Heart left ventricle (tissue), 13 donors: ENCODE measurements at regions not wholly inside any gene's neighbourhood (a gene's known extent, or its start where the extent isn't known, plus 50 kb on each side); places are given as distances from the start of the nearest gene placed in this dataset.

ENCODE experiments used
- CTCF ChIP-seq, 12 donors: fragments of 200-600 bp; sonication (generic) in 4 of 12; IDR thresholded peaks; one replicate each; pipeline versions ENCODE4 v1.5.0 to v1.8.0; 2018 to 2022; ENCODE audit warnings: antibody characterized with exemption in 12 of 12, mild to moderate bottlenecking in 5 of 12
- POLR2A ChIP-seq, 2 donors: fragments of 450-650 bp; IDR thresholded peaks; one replicate each; pipeline ENCODE4 v1.6.1; 2017; ENCODE audit warnings: antibody characterized with exemption in 2 of 2, mild to moderate bottlenecking in 2 of 2, moderate library complexity in 2 of 2
- donor health status: ischemic (EF 13 %, LVEDD 7.1; RV severe dilation, severe dysfunction).
- donor health status: DM: no; HTN: yes; CAD: no.
- donor health status: DM: no; HTN: no; CAD: no.
- donor health status: ischemic (EF 25% LVEDD 6.9; RV normal size, moderate dysfunction).
- donor health status: ischemic (EF 25% LVEDD 5.7; RV mildly dilated, moderate dysfunction).
- donor health status: ischemic (EF 35%, LVEDD 5.7; RV mildly dilated, moderate dysfunction).
- donor health status: nonischemic (EF 11% LVEDD 7.7; RV severe dilation, severe dysfunction).
- donor health status: DM: yes; HTN: yes; CAD: no.
- donor health status: PGD.
- donor health status: ischemic (EF 29% LVEDD 5.4; RV normal size, mild dysfunction).
- donor health status: nonischemic (EF 23%, LVEDD 6.1; RV moderate dilation, normal function).

- TF ChIP-seq CTCF (IDR thresholded peaks at IDR 0.05): no peak
- TF ChIP-seq POLR2A (IDR thresholded peaks at IDR 0.05): no peak
Measured at GRCh38 chr1:222283147-222283768, 264.6 kb downstream of the HHIPL2 start.
